ENCODE measurements at regions not wholly inside any gene's neighbourhood (a gene's known extent, or its start where the extent isn't known, plus 50 kb on each side); places are given as distances from the start of the nearest gene placed in this dataset.

GRCh38 chr1:222928212-222928611, 113.4 kb downstream of the DISP1 start:
- no peak for TF ChIP-seq CTCF (IDR thresholded peaks at IDR 0.05; ENCODE audit: low read depth, low read length)
- Histone ChIP-seq H3K9me3 (ENCODE audit: severe bottlenecking) (no peaks in the 10 kb centered on the region), H3K4me3 (ENCODE audit: low read depth, low read length) (no peak overlapping the region), H3K27ac (no peak overlapping the region), H3K27me3 (ENCODE audit: insufficient read depth, low read depth, severe bottlenecking) (no peaks in the 10 kb centered on the region), H3K36me3 (no peaks in the 10 kb centered on the region)
- peak; percentile 45 for DNase-seq

- no peak for TF ChIP-seq CTCF (IDR thresholded peaks at IDR 0.05; ENCODE audit: low read depth, low read length)
- H3K4me3 ChIP-seq (ENCODE audit: low read depth, low read length): no peak overlapping the region
- H3K36me3 ChIP-seq: no peaks in the 10 kb centered on the region
- no peaks in the 10 kb centered on the region for H3K27me3 ChIP-seq (ENCODE audit: insufficient read depth, low read depth, severe bottlenecking)
- H3K9me3 ChIP-seq (ENCODE audit: severe bottlenecking): no peaks in the 10 kb centered on the region
- no peak for DNase-seq
- H3K27ac ChIP-seq: no peak overlapping the region
Observed at GRCh38 chr1:222930070-222930469, 115.2 kb downstream of the DISP1 start.

- TF ChIP-seq CTCF (IDR thresholded peaks at IDR 0.05; ENCODE audit: low read depth, low read length): no peak
- H3K9me3 ChIP-seq (ENCODE audit: severe bottlenecking): no peaks in the 10 kb centered on the region
- no peak overlapping the region for H3K27ac ChIP-seq
Observed at GRCh38 chr1:222931023-222931422, 116.2 kb downstream of the DISP1 start.

GRCh38 chr1:222933273-222933672, 118.4 kb downstream of the DISP1 start:
- no peak overlapping the region for H3K27ac ChIP-seq
- H3K4me3 ChIP-seq (ENCODE audit: low read depth, low read length): no peak overlapping the region
- H3K9me3 ChIP-seq (ENCODE audit: severe bottlenecking): no peaks in the 10 kb centered on the region
- no peak for DNase-seq
- no peaks in the 10 kb centered on the region for H3K36me3 ChIP-seq
- H3K27me3 ChIP-seq (ENCODE audit: insufficient read depth, low read depth, severe bottlenecking): no peaks in the 10 kb centered on the region
- no peak for TF ChIP-seq CTCF (IDR thresholded peaks at IDR 0.05; ENCODE audit: low read depth, low read length)

More at GRCh38 chr1:222931023-222931422, 116.2 kb downstream of the DISP1 start:
- DNase-seq: no peak
- Histone ChIP-seq H3K4me3 (ENCODE audit: low read depth, low read length) (no peak overlapping the region), H3K27me3 (ENCODE audit: insufficient read depth, low read depth, severe bottlenecking) (no peaks in the 10 kb centered on the region), H3K36me3 (no peaks in the 10 kb centered on the region)

- H3K36me3 ChIP-seq: no peaks in the 10 kb centered on the region
- no peaks in the 10 kb centered on the region for H3K27me3 ChIP-seq (ENCODE audit: insufficient read depth, low read depth, severe bottlenecking)
- no peak for TF ChIP-seq CTCF (IDR thresholded peaks at IDR 0.05; ENCODE audit: low read depth, low read length)
- H3K27ac ChIP-seq: no peak overlapping the region
- H3K9me3 ChIP-seq (ENCODE audit: severe bottlenecking): no peaks in the 10 kb centered on the region
- no peak for DNase-seq
- H3K4me3 ChIP-seq (ENCODE audit: low read depth, low read length): no peak overlapping the region
Observed at GRCh38 chr1:222935239-222935900, 120.5 kb downstream of the DISP1 start.

- Histone ChIP-seq H3K36me3 (no peaks in the 10 kb centered on the region), H3K4me3 (ENCODE audit: low read depth, low read length) (no peak overlapping the region), H3K27ac (no peak overlapping the region), H3K9me3 (ENCODE audit: severe bottlenecking) (no peaks in the 10 kb centered on the region), H3K27me3 (ENCODE audit: insufficient read depth, low read depth, severe bottlenecking) (no peaks in the 10 kb centered on the region)
- DNase-seq: no peak
- TF ChIP-seq CTCF (IDR thresholded peaks at IDR 0.05; ENCODE audit: low read depth, low read length): no peak
Observed at GRCh38 chr1:222936042-222936441, 121.2 kb downstream of the DISP1 start.

All from WERI-Rb-1 (cell line).